ENCODE measurements at regions not wholly inside any gene's neighbourhood (a gene's known extent, or its start where the extent isn't known, plus 50 kb on each side); places are given as distances from the start of the nearest gene placed in this dataset.

DNA sequence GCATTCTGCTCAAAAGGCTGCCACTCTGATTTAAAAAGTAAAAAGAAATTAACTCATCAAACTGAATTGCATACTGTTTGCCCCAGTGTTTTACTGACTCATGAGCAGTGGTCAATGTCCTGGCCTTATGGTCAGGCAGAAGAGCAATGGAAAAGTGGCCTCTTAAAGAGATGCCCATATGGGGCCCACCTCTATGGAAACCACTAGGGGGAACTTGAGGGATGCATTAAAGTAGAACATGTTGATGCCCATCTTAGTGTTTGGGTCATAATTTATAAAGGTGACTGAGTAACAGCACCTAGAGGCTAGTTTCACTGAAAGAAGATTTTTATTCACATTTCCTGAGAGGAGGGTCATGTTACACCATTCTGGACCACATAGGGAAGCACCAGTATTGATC is 66.5 kb upstream of the RNU6-1 start:
- H3K36me3 ChIP-seq (ENCODE audit: insufficient read depth, low read length), result no peaks in the 10 kb centered on the region; the same call in 1 of the 2 replicates
- no peak for TF ChIP-seq EZH2 (IDR thresholded peaks at IDR 0.05; ENCODE audit: borderline replicate concordance, low read length)
- TF ChIP-seq, protein P1, sequence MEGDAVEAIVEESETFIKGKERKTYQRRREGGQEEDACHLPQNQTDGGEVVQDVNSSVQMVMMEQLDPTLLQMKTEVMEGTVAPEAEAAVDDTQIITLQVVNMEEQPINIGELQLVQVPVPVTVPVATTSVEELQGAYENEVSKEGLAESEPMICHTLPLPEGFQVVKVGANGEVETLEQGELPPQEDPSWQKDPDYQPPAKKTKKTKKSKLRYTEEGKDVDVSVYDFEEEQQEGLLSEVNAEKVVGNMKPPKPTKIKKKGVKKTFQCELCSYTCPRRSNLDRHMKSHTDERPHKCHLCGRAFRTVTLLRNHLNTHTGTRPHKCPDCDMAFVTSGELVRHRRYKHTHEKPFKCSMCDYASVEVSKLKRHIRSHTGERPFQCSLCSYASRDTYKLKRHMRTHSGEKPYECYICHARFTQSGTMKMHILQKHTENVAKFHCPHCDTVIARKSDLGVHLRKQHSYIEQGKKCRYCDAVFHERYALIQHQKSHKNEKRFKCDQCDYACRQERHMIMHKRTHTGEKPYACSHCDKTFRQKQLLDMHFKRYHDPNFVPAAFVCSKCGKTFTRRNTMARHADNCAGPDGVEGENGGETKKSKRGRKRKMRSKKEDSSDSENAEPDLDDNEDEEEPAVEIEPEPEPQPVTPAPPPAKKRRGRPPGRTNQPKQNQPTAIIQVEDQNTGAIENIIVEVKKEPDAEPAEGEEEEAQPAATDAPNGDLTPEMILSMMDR (IDR thresholded peaks at IDR 0.05; ENCODE audit: low read length), result peak; percentile 50; the same call in 1 of the 2 replicates
- no peaks in the 10 kb centered on the region for H3K27me3 ChIP-seq (ENCODE audit: insufficient read depth, low read length)
- H3K9me3 ChIP-seq (ENCODE audit: low read length), result peaks cover 5% of the 10 kb centered on the region
- no peaks in the 10 kb centered on the region for H3K9me2 ChIP-seq (ENCODE audit: low read depth, low read length)
- H3K4me3 ChIP-seq (ENCODE audit: low read depth, low read length, poor library complexity, severe bottlenecking), result no peak overlapping the region
- no peaks in the 10 kb centered on the region for H4K20me1 ChIP-seq (ENCODE audit: insufficient read depth, low read length)
- no peak overlapping the region for H3K4me2 ChIP-seq (ENCODE audit: low read length)
- no peaks in the 10 kb centered on the region for H3F3A ChIP-seq (ENCODE audit: insufficient read depth, low read length)
- no peak overlapping the region for H3K9ac ChIP-seq (ENCODE audit: low read length)
- no peak overlapping the region for H3K27ac ChIP-seq (ENCODE audit: low read depth, low read length, poor library complexity, severe bottlenecking)
- no peaks in the 10 kb centered on the region for H3K79me2 ChIP-seq (ENCODE audit: insufficient read depth, low read length)
- no peak overlapping the region for H2AFZ ChIP-seq (ENCODE audit: low read length)
- H3K4me1 ChIP-seq (ENCODE audit: insufficient read depth, low read length, severe bottlenecking), result peaks cover 11% of the 10 kb centered on the region

DNA sequence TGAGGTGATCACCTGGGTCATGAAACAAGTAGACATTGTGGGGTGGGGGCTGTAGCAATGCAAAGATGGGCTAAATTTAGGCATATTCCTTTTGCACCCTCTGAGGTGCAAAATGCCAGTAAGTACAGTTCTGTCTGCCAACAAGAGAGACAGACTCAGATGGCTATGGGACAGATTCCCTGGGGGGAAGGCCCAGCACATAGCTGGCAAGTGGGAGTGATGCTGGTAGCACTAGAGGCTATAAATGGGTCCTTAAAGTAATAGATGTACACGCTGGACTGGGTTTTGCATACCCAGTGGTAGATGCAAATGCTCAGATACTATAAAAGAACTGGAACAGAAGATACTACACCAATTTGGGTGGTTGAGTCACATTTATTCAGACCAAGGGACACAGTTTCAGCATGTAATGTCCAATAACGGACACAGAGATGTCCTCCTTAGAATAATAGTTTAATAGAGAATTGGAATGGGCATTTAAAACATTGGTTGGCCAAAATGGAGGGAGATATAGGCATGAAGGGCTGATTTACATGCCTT is 67.4 kb upstream of the RNU6-1 start:
- Histone ChIP-seq H3K79me2 (ENCODE audit: insufficient read depth, low read length) (no peaks in the 10 kb centered on the region), H4K20me1 (ENCODE audit: insufficient read depth, low read length) (no peaks in the 10 kb centered on the region), H3K4me1 (ENCODE audit: insufficient read depth, low read length, severe bottlenecking) (peaks cover 9% of the 10 kb centered on the region), H3K27me3 (ENCODE audit: insufficient read depth, low read length) (no peaks in the 10 kb centered on the region), H3K36me3 (ENCODE audit: insufficient read depth, low read length) (no peaks in the 10 kb centered on the region; the same call in 1 of the 2 replicates), H3K4me3 (ENCODE audit: low read depth, low read length, poor library complexity, severe bottlenecking) (no peak overlapping the region), H3K27ac (ENCODE audit: low read depth, low read length, poor library complexity, severe bottlenecking) (no peak overlapping the region), H3K9ac (ENCODE audit: low read length) (no peak overlapping the region), H3F3A (ENCODE audit: insufficient read depth, low read length) (no peaks in the 10 kb centered on the region), H3K9me2 (ENCODE audit: low read depth, low read length) (no peaks in the 10 kb centered on the region), H3K4me2 (ENCODE audit: low read length) (no peak overlapping the region), H3K9me3 (ENCODE audit: low read length) (peaks cover 5% of the 10 kb centered on the region), H2AFZ (ENCODE audit: low read length) (no peak overlapping the region)
- TF ChIP-seq EZH2 (IDR thresholded peaks at IDR 0.05; ENCODE audit: borderline replicate concordance, low read length), result no peak
- TF ChIP-seq, protein P1 (IDR thresholded peaks at IDR 0.05; ENCODE audit: low read length), result no peak

DNA sequence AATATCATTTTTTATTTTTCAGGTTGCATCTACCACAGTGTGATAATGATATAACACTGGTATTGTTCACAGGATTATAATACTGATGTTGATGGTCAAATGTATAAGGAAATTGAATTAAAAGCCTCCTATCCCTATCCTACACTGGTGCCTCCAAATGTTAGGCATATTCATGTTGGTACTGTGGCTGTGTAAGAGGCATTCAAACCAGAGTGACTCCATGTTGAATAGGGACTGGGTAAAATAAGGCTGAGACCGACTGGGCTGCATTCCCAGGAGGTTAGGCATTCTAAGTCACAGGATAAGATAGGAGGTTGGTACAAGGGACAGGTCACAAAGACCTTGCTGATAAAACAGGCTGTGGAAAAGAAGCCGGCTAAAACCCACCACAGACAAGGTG is 68.9 kb upstream of the RNU6-1 start:
- Histone ChIP-seq H3K4me3 (ENCODE audit: low read depth, low read length, poor library complexity, severe bottlenecking) (no peak overlapping the region), H4K20me1 (ENCODE audit: insufficient read depth, low read length) (no peaks in the 10 kb centered on the region), H3K27me3 (ENCODE audit: insufficient read depth, low read length) (no peaks in the 10 kb centered on the region), H3K9me3 (ENCODE audit: low read length) (peaks cover 5% of the 10 kb centered on the region), H3K36me3 (ENCODE audit: insufficient read depth, low read length) (no peaks in the 10 kb centered on the region; the same call in 1 of the 2 replicates), H3K4me2 (ENCODE audit: low read length) (no peak overlapping the region), H2AFZ (ENCODE audit: low read length) (no peak overlapping the region), H3K79me2 (ENCODE audit: insufficient read depth, low read length) (no peaks in the 10 kb centered on the region), H3K9ac (ENCODE audit: low read length) (no peak overlapping the region), H3K27ac (ENCODE audit: low read depth, low read length, poor library complexity, severe bottlenecking) (no peak overlapping the region), H3F3A (ENCODE audit: insufficient read depth, low read length) (no peaks in the 10 kb centered on the region), H3K9me2 (ENCODE audit: low read depth, low read length) (no peaks in the 10 kb centered on the region), H3K4me1 (ENCODE audit: insufficient read depth, low read length, severe bottlenecking) (no peaks in the 10 kb centered on the region)
- no peak for TF ChIP-seq EZH2 (IDR thresholded peaks at IDR 0.05; ENCODE audit: borderline replicate concordance, low read length)
- TF ChIP-seq, protein P1 (IDR thresholded peaks at IDR 0.05; ENCODE audit: low read length), result no peak
